Panc1 (cell line): ENCODE measurements at regions not wholly inside any gene's neighbourhood (a gene's known extent, or its start where the extent isn't known, plus 50 kb on each side); places are given as distances from the start of the nearest gene placed in this dataset.
A peak's percentile ranks its signal among the peaks of the same experiment; 100 is the strongest.

Experiments
- ATAC-seq: fragments of 200-7000 bp; cut with Tn5 transposase; 2 replicates; pipeline ENCODE4 v1.9.1; 2020; ENCODE audit warnings: mild to moderate bottlenecking, moderate library complexity
- BruUV-seq: library from RNA; stranded (reverse); fragments of 400-500 nt; replicated peaks from 2 replicates; lab custom pipeline; 2021; lab: Mats Ljungman, UMichigan
- CTCF ChIA-PET: fragments of 300-600 bp; sonication (Branson Sonifier 250); formaldehyde crosslinking; loops from one replicate; lab custom pipeline; 2022; ENCODE audit warnings: antibody characterized with exemption; lab: Charles Lee
- POLR2A ChIA-PET: fragments of 300-600 bp; sonication (Branson Sonifier 250); formaldehyde crosslinking; loops from one replicate; lab custom pipeline; 2022; ENCODE audit warnings: antibody characterized with exemption; lab: Charles Lee
- DNase-seq: peaks from one replicate; pipeline ENCODE4 v3.0.0-alpha.2; 2010; ENCODE audit warnings: low read depth, low spot score
- H3K27ac ChIP-seq: 2 replicates; pipeline ENCODE4 v1.5.1; 2011; ENCODE audit warnings: mild to moderate bottlenecking, low read length, inconsistent platforms
- H3K27me3 ChIP-seq: fragments of 200-500 bp; sonication (Bioruptor generic); 2 replicates; pipeline ENCODE4 v1.6.0; 2014; ENCODE audit warnings: low read length, inconsistent platforms; ENCODE audit not compliant: control insufficient read depth, insufficient read depth
- H3K36me3 ChIP-seq: fragments of 200-500 bp; sonication (Bioruptor generic); 2 replicates; pipeline ENCODE4 v1.5.1; 2014; ENCODE audit warnings: inconsistent platforms, mild to moderate bottlenecking, low read length, moderate library complexity; ENCODE audit not compliant: control insufficient read depth, insufficient read depth
- H3K4me1 ChIP-seq: 2 replicates; pipeline ENCODE4 v1.5.1; 2011; ENCODE audit warnings: inconsistent platforms, mild to moderate bottlenecking, low read length, moderate library complexity; ENCODE audit not compliant: control insufficient read depth, insufficient read depth
- H3K4me3 ChIP-seq, 2 experiments: 2 replicates each; pipeline ENCODE4 v1.5.1; 2011 to 2012; ENCODE audit warnings: low read depth in 2 of 2, low read length in 2 of 2, mild to moderate bottlenecking in 2 of 2, inconsistent platforms in 1 of 2, moderate library complexity in 1 of 2
- H3K9me3 ChIP-seq: fragments of 200-500 bp; sonication (Bioruptor generic); 2 replicates; pipeline ENCODE4 v1.5.1; 2014; ENCODE audit warnings: low read depth, mild to moderate bottlenecking, inconsistent platforms, low read length, moderate library complexity; ENCODE audit not compliant: control insufficient read depth, insufficient read depth
- POLR2AphosphoS5 ChIP-seq: IDR thresholded peaks from 2 replicates; pipeline ENCODE4 v1.6.1; 2012; ENCODE audit warnings: mild to moderate bottlenecking, low read depth, low read length, moderate library complexity
- SIN3A ChIP-seq: IDR thresholded peaks from 2 replicates; pipeline ENCODE4 v1.6.1; 2012; ENCODE audit warnings: low read depth, mild to moderate bottlenecking, low read length, moderate library complexity, borderline replicate concordance; ENCODE audit not compliant: insufficient read depth
- TCF7L2 ChIP-seq: IDR thresholded peaks from 2 replicates; pipeline ENCODE4 v1.6.1; 2011; ENCODE audit warnings: mild to moderate bottlenecking, low read depth, low read length, inconsistent platforms
- in situ Hi-C: cut with HindIII; loops from 2 replicates; pipeline ENCODE4 v1.10.0; 2016; ENCODE audit warnings: low sequenced_read_pairs, low pct_unique_long_range_greater_than_20kb
- intact Hi-C: fragments of 100-400 bp; cut with micrococcal nuclease; formaldehyde crosslinking; loops from one replicate; pipeline ENCODE4 v1.10.0; 2022; ENCODE audit not compliant: unreplicated experiment
- TF ChIP-seq, protein P1 (sequence below): fragments of 450-650 bp; IDR thresholded peaks from 2 replicates; pipeline ENCODE4 v1.5.1; 2017; ENCODE audit warnings: mild to moderate bottlenecking
- TF ChIP-seq, protein P2 (sequence below), 2 experiments: IDR thresholded peaks; 2 replicates each; pipeline ENCODE4 v1.6.1; 2011 to 2012; ENCODE audit warnings: low read depth in 2 of 2, control low read depth in 1 of 2, low read length in 1 of 2, mild to moderate bottlenecking in 1 of 2, moderate library complexity in 1 of 2; ENCODE audit not compliant: insufficient read depth in 1 of 2

DNA sequence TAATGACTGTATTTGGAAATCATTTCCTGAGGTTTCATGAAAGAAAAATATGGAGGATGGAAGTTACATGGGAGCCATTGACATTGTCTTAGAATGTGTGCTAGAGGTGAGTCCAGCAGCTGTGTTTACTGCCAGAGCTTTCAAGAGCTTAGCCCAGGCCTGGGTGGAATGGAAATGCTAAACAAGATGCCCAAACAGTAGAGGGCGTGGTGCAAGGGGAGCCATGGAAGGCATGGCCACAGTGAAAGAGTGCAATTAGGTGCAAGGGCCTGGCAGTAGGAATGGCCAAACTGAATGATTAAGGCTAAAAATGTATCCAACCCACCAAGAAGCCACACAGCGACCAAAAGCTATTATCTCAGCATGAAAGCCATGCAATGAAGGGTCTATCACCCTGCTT is 257.7 kb upstream of the NR2F2 start:
- POLR2A ChIA-PET = no interaction called here
- intact Hi-C loops (no loop called here), in situ Hi-C loops (no loop called here)
- Histone ChIP-seq H3K36me3 (no peaks in the 10 kb centered on the region), H3K27ac (no peak overlapping the region), H3K4me1 (no peaks in the 10 kb centered on the region), H3K27me3 (no peaks in the 10 kb centered on the region), H3K4me3 (no peak overlapping the region), H3K9me3 (no peaks in the 10 kb centered on the region)
- ATAC-seq (no peak), DNase-seq (no peak)
- TF ChIP-seq POLR2AphosphoS5 (no peak), TCF7L2 (no peak)
- TF ChIP-seq, protein P1, sequence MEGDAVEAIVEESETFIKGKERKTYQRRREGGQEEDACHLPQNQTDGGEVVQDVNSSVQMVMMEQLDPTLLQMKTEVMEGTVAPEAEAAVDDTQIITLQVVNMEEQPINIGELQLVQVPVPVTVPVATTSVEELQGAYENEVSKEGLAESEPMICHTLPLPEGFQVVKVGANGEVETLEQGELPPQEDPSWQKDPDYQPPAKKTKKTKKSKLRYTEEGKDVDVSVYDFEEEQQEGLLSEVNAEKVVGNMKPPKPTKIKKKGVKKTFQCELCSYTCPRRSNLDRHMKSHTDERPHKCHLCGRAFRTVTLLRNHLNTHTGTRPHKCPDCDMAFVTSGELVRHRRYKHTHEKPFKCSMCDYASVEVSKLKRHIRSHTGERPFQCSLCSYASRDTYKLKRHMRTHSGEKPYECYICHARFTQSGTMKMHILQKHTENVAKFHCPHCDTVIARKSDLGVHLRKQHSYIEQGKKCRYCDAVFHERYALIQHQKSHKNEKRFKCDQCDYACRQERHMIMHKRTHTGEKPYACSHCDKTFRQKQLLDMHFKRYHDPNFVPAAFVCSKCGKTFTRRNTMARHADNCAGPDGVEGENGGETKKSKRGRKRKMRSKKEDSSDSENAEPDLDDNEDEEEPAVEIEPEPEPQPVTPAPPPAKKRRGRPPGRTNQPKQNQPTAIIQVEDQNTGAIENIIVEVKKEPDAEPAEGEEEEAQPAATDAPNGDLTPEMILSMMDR = 0 out of 2 replicates have a peak, but pooled peaks have one; percentile 7
- BruUV-seq = no TSS peak
- CTCF ChIA-PET = no interaction called here

DNA sequence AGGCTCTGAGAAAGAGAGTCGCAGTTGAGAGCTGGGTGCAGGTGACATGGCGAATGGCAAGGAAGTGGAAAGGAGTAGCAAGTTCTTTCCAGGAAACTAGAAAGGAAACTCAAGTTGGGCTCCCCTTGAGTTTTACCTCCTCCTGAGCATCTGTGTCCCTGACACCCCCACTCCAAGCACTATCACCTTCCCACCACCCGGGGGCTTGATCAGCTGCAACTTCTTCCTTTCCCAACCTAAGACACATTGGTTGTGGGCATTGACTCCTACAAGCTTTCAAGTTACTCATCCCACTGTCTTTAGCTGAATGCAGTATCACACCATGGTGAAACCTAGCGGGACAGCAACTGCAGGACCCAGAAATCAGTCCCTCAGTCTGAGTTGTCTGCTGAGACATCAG is 256.6 kb upstream of the NR2F2 start:
- intact Hi-C loops (no loop called here), in situ Hi-C loops (no loop called here)
- Histone ChIP-seq H3K4me1 (no peaks in the 10 kb centered on the region), H3K27ac (no peak overlapping the region), H3K36me3 (no peaks in the 10 kb centered on the region), H3K27me3 (no peaks in the 10 kb centered on the region), H3K9me3 (no peaks in the 10 kb centered on the region), H3K4me3 (no peak overlapping the region)
- CTCF ChIA-PET = no interaction called here
- no peak for DNase-seq
- POLR2A ChIA-PET = interaction anchor here (0.7 kb wide), 1 partner anchor 282 kb away, joined by 3 read pairs; no protein-coding TSS in a partner anchor
- no peak for ATAC-seq
- BruUV-seq = no TSS peak
- TF ChIP-seq SIN3A = no peak
- TF ChIP-seq POLR2AphosphoS5 = no peak
- no peak for TF ChIP-seq TCF7L2
- TF ChIP-seq, protein P2, sequence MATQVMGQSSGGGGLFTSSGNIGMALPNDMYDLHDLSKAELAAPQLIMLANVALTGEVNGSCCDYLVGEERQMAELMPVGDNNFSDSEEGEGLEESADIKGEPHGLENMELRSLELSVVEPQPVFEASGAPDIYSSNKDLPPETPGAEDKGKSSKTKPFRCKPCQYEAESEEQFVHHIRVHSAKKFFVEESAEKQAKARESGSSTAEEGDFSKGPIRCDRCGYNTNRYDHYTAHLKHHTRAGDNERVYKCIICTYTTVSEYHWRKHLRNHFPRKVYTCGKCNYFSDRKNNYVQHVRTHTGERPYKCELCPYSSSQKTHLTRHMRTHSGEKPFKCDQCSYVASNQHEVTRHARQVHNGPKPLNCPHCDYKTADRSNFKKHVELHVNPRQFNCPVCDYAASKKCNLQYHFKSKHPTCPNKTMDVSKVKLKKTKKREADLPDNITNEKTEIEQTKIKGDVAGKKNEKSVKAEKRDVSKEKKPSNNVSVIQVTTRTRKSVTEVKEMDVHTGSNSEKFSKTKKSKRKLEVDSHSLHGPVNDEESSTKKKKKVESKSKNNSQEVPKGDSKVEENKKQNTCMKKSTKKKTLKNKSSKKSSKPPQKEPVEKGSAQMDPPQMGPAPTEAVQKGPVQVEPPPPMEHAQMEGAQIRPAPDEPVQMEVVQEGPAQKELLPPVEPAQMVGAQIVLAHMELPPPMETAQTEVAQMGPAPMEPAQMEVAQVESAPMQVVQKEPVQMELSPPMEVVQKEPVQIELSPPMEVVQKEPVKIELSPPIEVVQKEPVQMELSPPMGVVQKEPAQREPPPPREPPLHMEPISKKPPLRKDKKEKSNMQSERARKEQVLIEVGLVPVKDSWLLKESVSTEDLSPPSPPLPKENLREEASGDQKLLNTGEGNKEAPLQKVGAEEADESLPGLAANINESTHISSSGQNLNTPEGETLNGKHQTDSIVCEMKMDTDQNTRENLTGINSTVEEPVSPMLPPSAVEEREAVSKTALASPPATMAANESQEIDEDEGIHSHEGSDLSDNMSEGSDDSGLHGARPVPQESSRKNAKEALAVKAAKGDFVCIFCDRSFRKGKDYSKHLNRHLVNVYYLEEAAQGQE (IDR thresholded peaks at IDR 0.05; ENCODE audit: insufficient read depth in 1 of 2, low read depth in 2 of 2, low read length in 1 of 2) = no peak
- TF ChIP-seq, protein P1 = no peak
